ENCODE measurements at regions not wholly inside any gene's neighbourhood (a gene's known extent, or its start where the extent isn't known, plus 50 kb on each side); places are given as distances from the start of the nearest gene placed in this dataset.
A peak's percentile ranks its signal among the peaks of the same experiment; 100 is the strongest.

DNA sequence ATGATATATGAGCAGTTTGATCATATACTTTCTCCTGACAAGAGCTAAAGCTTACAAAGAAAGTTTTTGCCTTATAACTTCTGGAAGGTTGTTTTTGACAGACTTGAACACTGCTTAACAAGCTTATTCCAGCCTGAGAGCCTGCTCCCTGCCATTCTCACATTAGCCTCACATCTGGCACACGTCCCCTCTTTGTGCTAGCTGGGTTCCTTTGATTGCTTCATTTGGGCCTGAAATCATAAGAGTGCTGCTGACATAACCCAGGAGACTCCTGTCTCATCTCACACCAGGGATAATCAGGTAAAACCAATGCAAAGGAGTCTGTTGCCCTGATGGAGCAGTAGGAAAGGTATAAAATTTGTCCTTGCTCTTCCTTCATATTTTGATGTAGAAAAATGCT is 1411.7 kb upstream of the B3GALT2 start:
- no peak for DNase-seq

- DNase-seq: no peak
Observed at GRCh38 chr1:194586302-194586701, 1399.9 kb upstream of the B3GALT2 start.

GRCh38 chr1:194584052-194584451 is 1397.6 kb upstream of the B3GALT2 start:
- no peak for DNase-seq

DNA sequence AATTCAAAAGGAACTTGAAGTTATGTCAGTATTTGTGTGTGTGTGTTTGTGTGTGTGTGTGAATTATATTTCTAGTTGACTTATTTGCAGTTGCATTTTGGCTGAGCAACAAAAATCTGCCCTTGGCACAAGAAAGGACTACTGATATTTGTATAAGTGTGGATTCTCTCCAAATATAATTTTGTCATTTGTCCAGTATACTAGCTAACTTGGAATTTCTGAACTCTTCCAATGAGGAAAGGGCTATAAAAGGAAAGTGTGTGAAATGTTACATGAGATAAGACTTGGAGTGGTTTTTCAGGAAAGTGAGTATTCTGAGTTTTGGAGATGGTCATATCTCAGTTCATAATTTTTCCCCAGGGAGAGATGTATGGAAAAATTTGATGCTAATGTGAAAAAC is 1384.1 kb upstream of the B3GALT2 start:
- no peak for DNase-seq

GRCh38 chr1:194568610-194569009 is 1382.2 kb upstream of the B3GALT2 start:
- no peak for DNase-seq

- DNase-seq: no peak
Observed at GRCh38 chr1:194548071-194548470, 1361.7 kb upstream of the B3GALT2 start.

DNA sequence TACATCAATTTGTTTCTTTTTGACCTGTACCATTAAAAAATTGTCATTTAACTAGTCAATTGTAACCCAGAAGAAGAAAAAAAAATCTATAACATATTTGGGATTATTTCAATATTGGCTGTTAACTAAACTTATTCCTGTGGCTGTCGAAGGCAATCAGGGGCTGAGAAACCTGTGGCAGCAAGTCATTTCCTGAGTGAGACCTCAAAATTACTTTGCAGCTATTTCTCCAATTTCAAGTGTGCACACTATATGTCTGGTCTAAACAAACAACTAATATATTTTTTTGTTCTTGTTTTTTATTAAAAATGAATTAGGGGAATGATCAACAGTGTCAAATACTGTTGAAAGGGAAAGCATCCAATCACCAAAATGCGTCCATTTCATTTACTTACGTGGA is 1357.6 kb upstream of the B3GALT2 start:
- DNase-seq: no peak

DNA sequence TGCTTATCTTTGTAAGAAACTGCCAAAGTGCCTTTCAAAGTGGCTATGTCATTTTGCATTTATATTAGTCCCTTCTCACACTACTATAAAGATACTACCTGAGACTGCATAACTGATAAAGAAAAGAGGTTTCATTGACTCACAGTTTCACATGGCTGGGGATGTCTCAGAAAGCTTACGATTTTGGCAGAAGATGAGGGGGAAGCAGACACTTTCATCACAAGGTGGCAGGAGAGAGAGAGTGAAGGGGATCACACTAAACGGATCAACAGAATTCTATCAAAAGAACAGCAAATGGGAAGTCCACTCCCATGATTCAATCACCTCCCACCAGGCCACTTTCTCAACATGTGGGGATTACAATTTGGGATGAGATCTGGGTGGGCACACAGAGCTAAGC is 1352.0 kb upstream of the B3GALT2 start:
- DNase-seq: no peak

- no peak for DNase-seq
Observed at GRCh38 chr1:194537521-194537920, 1351.1 kb upstream of the B3GALT2 start.

DNA sequence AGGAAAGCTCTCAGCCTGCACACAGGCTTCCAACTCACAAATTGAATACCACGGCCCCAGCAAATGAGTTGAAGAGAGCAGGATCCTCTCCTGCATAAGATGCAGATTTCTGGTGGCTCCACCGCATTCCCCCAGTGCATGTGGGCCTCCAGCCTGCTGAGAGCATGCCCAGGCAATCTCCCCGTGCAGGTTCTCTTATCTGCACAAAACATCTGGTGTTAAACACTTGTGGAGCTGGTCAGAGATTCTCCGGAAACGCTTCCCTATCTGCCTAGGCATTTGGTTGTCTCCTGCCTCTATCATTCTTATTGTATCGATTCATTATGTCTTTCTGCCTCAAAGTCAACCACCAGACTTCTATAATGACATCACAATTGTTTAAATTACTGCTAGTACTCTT is 1349.0 kb upstream of the B3GALT2 start:
- DNase-seq: no peak

GRCh38 chr1:194534784-194535183 is 1348.4 kb upstream of the B3GALT2 start:
- DNase-seq: no peak

DNA sequence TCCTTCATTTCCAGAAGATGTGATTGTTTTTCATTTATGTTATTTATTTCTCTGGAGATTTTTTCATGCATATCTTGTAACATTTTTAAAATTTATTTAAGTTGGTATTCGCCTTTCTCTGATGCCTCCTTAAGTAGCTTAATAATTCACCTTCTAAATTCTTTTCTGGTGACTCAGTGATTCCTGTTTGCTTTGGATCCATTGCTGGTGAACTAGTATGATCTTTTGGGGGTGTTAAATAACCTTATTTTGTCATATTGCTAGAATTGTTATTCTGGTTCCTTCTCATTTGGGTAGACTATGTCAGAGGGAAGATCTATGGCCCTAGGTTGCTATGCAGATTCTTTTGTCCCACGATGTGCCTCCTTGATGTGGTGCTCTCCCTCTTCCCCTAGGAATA is 1347.2 kb upstream of the B3GALT2 start:
- DNase-seq: no peak

DNA sequence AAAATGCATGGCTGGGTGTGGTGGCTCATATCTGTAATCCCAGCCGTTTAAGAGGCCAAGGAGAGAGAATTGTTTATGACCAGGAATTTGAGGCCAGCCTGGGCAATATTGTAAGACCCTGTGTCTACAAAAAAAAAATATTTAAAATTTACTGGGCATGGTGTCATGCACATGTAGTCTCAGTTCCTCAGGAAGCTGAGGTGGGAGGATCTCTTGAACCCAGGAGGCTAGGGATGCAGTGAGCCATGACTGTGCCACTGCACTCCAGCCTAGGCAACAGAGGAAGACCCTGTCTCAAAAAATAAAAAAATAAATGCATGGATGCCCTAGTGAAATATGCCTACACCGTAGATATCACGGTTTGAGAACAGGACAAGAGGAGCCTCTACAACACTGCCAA is 1331.2 kb upstream of the B3GALT2 start:
- DNase-seq: no peak

DNA sequence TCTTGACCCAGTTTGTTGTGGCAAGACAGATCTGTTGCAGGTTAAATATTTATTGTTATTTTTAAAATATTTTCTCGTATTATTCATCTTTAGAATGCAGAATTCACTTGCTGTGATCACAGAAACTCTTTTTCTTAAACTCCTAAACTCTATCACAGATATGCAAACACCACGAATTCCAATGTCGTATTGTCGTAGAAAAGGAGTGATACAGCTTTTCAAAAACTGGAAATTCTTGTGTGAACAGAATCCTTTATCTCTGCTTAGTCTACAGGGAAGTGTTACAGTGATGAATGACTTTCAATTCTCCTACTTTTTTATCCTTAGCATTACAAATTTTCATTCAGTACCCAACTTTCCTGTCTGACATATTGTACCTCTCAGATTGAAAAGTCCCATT is 1329.5 kb upstream of the B3GALT2 start:
- DNase-seq: no peak

- DNase-seq: no peak
Observed at GRCh38 chr1:194512957-194513356, 1326.5 kb upstream of the B3GALT2 start.

DNA sequence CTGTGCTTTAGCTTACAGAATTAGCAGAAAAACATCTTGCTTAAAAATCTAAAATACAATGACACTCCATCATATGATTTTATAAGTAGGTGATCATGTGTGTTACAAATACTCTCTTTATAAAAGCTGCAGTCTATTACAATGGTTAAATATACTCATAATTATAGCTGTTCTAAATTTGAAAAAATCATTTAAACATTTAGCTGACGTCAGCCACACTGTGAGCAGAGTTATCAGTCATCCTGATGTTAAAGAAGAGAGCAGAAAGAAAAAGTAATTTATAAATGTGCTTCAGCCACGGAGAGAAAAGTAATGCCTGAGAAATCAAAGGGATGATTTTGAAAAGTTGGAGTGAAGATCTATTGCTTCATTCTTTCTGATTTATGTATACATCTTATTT is 1325.9 kb upstream of the B3GALT2 start:
- DNase-seq: peak in 2 of 56 donors; percentile 0 to 7

GRCh38 chr1:194503209-194503608 is 1316.8 kb upstream of the B3GALT2 start:
- DNase-seq: no peak

DNA sequence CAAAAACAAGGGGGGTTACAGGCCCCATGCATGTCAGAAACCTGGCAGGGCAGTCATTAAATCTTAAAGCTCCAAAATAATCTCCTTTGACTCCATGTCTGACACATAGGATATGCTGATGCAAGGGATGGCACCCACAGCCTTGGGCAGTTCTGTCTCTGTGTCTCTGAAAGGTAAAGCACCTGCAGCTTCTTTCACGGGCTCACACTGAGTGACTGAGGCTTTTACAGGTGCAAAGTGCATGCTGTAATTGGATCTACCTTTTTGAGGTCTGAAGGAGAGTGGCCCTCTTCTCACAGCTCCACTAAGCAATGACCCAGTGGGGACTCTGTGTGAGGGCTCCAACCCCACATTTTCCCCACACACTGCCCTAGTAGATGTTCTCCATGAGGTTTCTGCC is 1309.0 kb upstream of the B3GALT2 start:
- DNase-seq: no peak

GRCh38 chr1:194487172-194487571 is 1300.8 kb upstream of the B3GALT2 start:
- DNase-seq: no peak

DNA sequence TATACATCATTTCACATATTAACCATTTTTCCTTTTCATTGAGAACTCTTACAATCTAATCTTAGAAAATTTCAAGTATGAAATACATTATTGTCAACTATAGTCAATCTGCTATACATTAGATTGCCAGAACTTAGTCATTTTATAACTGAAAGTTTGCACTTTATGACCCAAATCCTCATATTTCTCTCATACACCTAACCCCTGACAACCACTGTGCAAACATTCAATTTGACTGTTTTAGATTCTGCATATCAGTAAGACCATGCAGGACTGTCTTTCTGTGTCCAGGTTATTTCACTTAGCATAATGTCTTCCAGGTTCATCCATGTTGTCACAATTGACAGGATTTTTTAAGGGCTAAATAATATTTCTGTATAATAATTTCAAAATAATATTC is 1299.0 kb upstream of the B3GALT2 start:
- no peak for DNase-seq

GRCh38 chr1:194478731-194479130 is 1292.3 kb upstream of the B3GALT2 start:
- DNase-seq: no peak

- no peak for DNase-seq
Observed at GRCh38 chr1:194477908-194478307, 1291.5 kb upstream of the B3GALT2 start.

GRCh38 chr1:194476872-194477271 is 1290.5 kb upstream of the B3GALT2 start:
- no peak for DNase-seq

DNA sequence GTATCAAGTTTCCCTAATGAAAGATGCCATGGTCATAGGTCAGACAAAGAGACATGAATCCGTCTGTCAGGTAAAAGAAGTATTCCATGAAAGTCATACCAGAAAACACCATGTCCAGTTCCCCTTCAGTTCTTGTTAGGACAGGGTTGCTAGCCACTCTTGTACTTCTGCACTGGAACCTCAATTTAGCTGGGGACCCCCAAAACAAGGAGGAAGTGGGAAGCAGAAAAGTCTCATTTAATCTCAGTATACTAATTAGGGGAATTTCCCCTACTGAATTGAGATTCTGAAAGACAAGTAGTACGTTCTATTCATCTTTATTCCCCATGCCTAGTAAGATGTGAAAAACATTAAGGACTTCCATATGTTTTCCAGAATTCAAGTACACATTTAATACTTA is 1289.9 kb upstream of the B3GALT2 start:
- DNase-seq: no peak

GRCh38 chr1:194474701-194475100 is 1288.3 kb upstream of the B3GALT2 start:
- no peak for DNase-seq
